GM19395 (cell line): ENCODE measurements at regions not wholly inside any gene's neighbourhood (a gene's known extent, or its start where the extent isn't known, plus 50 kb on each side); places are given as distances from the start of the nearest gene placed in this dataset.

Experiments
- ATAC-seq: cut with Tn5 transposase; IDR thresholded peaks from one replicate; pipeline ENCODE4 v1.9.1; 2021; ENCODE audit warnings: mild to moderate bottlenecking, moderate library complexity; ENCODE audit not compliant: unreplicated experiment

DNA sequence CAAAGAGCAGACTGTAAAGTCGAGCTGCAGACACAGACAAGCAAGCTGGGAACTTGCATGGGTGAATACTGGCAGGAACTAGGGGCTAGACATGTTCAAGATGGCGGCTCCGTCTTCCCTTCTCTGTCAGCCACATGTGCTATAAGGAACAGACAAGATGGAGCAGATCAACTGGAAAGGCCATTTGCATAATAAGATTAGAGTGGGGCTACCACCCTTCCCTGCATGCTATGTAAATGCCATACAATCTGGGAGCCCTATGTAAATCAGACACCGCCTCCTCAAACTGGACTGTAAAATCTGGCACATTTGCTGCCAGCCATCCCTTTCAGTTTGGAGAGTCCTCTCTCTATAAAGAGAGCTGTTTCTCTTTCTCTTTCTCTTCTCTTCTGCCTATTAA, 640.1 kb upstream of the CDH8 start:
- ATAC-seq, result no peak

DNA sequence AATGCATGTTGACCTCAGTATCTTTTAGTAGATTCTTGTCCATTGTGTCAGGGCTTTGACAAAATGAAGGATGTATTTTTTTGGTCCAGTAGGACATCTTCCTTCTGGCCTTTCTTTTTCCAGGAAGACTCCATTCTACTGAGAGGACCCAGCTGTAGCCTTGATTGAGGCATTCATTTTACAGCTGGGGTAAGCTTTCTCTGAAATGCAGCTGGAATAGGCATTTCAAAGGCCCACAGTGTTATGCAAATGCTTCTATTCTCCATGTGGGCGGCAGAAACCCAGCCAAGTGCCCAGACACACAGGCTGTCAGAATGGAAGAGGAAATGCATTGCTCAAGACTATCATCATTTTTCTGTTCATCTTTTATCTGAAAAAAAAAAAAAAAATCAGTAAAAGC, 629.0 kb upstream of the CDH8 start:
- no peak for ATAC-seq

DNA sequence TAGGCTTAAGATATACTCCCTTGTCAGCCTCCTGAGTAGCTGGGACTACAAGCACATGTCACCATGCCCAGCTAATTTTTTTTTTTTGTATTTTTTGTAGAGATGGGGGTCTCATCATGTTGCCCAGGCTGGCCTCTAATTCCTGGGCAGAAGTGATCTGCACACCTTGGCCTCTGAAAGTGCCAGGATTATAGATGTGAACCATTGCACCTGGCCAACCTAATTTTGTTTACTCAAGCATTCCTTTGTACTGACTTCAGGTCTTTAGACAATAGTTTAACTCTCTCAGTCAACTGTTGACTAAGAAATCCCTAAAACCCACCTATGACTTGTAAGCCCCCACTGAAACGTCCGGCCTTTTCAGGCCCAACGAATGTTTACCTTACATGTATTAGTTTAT, 628.3 kb upstream of the CDH8 start:
- ATAC-seq, result no peak

DNA sequence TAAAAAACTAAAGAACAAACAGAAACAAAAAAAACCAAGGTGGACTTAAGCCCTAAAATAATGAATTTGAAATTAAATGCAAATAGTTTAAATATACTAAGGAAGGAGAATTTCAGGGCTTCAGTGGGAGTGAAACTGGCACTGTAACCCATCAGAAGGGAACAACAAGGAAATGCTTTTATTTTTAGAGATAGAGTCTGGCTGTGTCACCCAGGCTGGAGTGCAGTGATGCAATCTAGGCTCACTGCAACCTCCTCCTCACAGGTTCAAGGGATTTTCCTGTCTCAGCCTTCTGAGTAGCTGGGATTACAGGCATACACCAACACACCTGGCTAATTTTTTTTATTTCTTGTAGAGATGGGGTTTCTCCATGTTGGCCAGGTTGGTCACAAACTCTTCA, 625.2 kb upstream of the CDH8 start:
- ATAC-seq, result no peak

GRCh38 chr16:62657116-62657515, 620.9 kb upstream of the CDH8 start:
- no peak for ATAC-seq

- no peak for ATAC-seq
Observed at GRCh38 chr16:62652441-62653120, 616.3 kb upstream of the CDH8 start.

DNA sequence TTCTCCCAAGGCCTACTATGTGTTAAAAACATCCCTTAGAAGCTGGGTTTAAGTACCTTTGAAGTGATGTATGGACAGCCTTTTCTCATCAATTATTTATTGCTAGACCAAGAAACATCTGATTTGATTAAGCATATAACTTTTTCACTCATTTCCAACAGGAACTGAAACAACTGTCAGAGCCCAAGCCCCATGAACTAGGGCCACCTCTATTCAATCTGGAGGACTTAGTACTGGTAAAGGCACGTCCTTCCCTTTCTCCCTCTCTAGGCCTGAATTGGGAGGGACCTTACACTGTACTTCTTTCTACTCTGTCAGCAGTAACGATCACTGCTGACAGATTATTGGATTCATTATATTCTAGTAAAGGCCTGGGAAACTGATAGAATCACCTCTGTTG, 612.0 kb upstream of the CDH8 start:
- no peak for ATAC-seq

DNA sequence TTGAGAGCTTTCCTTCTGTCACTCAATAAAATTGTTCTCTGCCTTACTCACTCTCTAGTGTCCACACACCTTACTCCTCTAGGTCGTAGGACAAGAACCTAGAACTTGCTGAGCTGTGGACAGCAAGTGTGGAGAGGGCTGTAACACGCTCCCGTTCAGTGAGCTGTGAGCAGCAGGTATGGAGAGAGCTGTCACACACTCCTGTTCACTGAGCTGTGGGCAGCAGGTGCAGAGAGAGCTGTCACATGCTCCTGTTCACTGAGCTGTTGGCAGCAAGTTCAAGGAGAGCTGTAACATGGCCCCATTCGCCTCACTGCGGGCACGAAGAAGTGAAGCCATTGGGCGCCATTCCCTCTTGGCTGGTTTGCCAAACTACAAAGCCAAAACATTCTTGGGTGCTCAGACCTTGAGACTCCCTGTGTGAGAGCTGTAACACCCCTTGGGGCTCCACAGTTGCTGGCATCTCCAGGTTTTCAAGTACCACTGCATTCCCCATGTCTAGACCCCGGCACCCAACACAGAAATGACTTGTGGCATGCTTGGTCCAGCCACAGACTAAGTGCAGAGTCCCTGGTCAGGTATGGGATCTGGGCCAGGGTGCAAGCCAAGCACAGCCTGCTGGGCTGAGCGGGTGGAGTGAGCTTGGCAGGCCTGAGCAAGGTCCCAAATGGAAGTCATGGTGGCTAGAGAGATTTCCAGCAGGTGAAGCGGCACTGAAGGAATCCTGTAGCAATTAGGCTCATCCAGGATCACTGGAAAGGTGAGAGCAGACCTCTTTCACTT, 608.0 kb upstream of the CDH8 start:
- ATAC-seq, result no peak

- ATAC-seq, result no peak
Observed at GRCh38 chr16:62642677-62643076, 606.4 kb upstream of the CDH8 start.

DNA sequence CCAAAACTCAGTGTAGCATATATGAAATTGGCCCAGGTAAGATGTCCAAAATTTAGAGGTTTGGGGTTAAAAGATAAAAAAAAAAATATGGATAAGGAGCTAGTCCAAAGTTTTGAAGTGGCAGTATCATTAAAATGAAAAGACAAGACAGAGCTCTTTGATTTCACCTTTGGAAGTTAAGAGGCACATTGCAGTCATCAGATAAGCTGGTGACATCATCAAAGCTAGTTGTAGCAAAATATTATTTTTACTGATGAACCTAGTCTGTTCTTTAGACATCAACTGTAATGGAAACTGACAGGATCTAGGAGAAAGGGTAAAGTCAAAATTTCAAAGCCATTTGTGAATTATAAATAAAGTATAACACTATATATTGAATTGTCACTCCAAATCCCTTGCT, 603.7 kb upstream of the CDH8 start:
- ATAC-seq, result no peak

GRCh38 chr16:62638964-62639870, 603.0 kb upstream of the CDH8 start:
- ATAC-seq, result peak; percentile 90

DNA sequence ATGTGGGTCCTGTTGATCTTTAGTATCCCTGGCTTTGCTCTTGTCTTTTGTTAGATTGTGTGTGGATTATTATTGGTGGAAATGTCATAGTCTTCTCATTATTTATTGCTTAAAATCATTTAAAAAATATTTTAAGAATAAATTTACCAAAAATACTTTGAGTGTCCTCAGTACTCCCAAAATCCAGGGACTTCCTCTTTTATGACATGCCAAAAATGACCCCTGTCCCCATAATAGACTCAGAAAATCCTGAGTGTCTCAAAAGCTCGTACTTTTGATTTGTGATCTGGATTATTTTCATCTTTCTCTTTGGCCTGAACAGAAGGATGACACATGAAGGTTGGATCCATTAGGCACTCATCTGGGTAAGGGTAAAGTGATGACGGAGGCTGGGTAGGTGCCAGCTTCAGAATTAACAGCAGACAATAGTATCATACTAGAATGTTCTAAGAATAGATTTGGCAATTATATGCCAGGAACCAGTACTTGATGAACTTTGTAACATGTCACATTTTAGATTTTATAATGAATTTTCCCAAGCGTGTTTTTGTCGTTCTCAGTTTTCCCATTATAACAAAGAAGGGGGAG, 602.2 kb upstream of the CDH8 start:
- peak; percentile 10 for ATAC-seq

GRCh38 chr16:62625326-62625725, 589.1 kb upstream of the CDH8 start:
- no peak for ATAC-seq

DNA sequence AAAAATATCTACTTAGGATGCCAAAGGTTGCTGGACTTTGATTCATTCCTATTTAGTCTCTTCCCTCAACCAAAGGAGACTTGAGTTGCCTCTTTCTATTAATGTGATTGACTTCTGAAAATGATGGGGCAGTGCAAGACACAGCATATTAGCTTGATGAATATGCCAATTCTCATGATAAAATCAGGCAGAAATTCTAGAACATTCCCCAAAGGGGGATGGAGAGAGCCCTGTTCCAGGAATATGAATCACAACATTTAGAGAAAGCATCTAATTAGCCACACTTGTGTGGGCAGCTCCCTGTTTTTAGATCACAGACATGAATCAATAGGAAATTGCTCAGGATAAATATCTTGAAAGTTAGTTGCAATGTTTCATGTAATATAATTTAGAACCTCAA, 584.0 kb upstream of the CDH8 start:
- no peak for ATAC-seq

- ATAC-seq, result no peak
Observed at GRCh38 chr16:62615526-62615925, 579.3 kb upstream of the CDH8 start.

GRCh38 chr16:62610291-62610690, 574.1 kb upstream of the CDH8 start:
- ATAC-seq, result no peak

- ATAC-seq, result no peak
Observed at GRCh38 chr16:62602790-62603189, 566.6 kb upstream of the CDH8 start.

- ATAC-seq, result no peak
Observed at GRCh38 chr16:62597875-62598274, 561.6 kb upstream of the CDH8 start.

DNA sequence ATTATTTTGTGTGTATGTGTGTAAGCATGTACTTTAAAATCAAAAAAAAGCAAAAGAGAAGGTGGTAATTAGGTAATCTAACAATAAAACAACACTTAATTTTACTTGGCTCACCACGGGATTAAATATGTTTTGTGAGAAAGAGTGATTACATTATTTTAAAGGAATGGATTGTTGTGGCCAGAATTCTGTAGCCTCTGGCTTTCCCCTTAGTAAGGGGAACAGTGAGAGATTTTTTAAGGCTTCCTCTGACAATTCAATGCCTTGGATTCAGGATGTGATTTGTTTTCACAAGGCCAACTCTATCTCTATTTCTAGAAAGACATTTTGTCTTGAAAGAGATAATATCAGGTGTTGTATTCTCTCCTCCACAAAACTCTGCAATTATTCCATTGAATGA, 560.3 kb upstream of the CDH8 start:
- no peak for ATAC-seq

DNA sequence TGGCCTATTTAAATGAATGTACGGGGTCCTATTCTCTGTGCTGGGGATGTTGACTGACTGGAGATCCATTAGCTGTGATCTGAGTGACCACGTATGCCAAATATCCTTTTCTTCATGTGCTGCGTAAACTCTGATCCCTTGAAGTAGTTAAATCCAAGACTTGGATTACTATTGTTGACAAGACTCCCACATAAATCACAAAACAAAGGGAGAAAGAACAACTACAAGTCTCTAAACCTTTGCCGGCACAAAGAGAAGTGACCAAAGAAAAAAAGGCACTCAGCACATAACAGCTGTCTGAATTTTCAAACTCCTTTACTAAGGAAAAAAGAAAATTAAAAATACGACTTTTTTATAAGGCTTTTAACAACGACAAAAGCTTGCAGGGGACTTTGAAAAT, 559.9 kb upstream of the CDH8 start:
- no peak for ATAC-seq

GRCh38 chr16:62586128-62586862, 550.1 kb upstream of the CDH8 start:
- ATAC-seq, result no peak
